ENCODE measurements at regions not wholly inside any gene's neighbourhood (a gene's known extent, or its start where the extent isn't known, plus 50 kb on each side); places are given as distances from the start of the nearest gene placed in this dataset.

GRCh38 chr6:108752733-108753590 lies 95.3 kb upstream of the ARMC2 start:
- TF ChIP-seq, protein P1, sequence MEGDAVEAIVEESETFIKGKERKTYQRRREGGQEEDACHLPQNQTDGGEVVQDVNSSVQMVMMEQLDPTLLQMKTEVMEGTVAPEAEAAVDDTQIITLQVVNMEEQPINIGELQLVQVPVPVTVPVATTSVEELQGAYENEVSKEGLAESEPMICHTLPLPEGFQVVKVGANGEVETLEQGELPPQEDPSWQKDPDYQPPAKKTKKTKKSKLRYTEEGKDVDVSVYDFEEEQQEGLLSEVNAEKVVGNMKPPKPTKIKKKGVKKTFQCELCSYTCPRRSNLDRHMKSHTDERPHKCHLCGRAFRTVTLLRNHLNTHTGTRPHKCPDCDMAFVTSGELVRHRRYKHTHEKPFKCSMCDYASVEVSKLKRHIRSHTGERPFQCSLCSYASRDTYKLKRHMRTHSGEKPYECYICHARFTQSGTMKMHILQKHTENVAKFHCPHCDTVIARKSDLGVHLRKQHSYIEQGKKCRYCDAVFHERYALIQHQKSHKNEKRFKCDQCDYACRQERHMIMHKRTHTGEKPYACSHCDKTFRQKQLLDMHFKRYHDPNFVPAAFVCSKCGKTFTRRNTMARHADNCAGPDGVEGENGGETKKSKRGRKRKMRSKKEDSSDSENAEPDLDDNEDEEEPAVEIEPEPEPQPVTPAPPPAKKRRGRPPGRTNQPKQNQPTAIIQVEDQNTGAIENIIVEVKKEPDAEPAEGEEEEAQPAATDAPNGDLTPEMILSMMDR (IDR thresholded peaks at IDR 0.05; ENCODE audit: low read length), result no peak
- no peak for TF ChIP-seq EZH2 (optimal IDR thresholded peaks at IDR 0.05; ENCODE audit: low read depth, low read length)
- TF ChIP-seq EZH2phosphoT487 (IDR thresholded peaks at IDR 0.05; ENCODE audit: low read length), result no peak
